HG03342 (cell line): ENCODE measurements at regions not wholly inside any gene's neighbourhood (a gene's known extent, or its start where the extent isn't known, plus 50 kb on each side); places are given as distances from the start of the nearest gene placed in this dataset.

ENCODE experiments used
- ATAC-seq: cut with Tn5 transposase; IDR thresholded peaks from one replicate; pipeline ENCODE4 v1.9.1; 2021; ENCODE audit warnings: mild to moderate bottlenecking, moderate library complexity; ENCODE audit not compliant: unreplicated experiment

- ATAC-seq: no peak
Measured at GRCh38 chr14:87879389-87879788, 113.6 kb downstream of the GALC start.

DNA sequence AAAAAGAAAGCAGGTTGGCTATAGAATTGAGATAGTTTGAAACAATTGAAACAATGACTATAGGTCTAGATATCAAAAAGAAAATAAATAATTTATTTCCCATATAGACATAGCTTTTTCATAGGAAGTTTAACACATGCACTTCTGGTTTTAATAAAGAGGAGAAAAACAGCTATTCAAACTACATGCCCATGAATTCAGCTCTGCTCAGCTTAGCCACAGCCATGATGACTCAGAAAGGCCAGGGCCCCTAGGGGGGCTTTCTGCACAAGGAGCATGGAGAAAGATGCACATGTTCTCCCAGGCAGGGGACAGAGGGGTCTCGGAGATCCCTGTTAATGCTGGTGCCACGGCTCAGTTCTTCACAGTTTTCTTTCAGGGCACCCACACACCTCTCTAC lies 114.0 kb downstream of the GALC start:
- ATAC-seq: no peak

GRCh38 chr14:87877877-87878276 lies 115.1 kb downstream of the GALC start:
- ATAC-seq: no peak

DNA sequence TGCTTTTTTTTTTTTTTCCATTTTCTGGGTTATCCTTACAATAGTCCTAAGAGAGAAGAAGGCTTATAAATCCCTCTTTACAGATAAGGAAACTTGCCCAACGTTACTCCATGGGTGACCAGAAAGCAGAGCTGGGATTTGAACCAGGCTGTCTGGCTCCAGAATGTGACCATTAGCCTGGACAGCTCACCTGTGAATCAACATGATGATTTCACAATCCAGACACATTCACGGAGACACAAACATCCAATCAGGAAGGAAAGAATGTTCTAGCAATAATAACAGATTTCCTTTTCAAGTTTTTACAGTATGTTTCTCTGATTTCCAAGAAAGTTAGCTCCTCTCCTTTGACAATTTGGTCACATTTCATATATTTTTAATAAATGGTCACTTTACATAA lies 118.3 kb downstream of the GALC start:
- ATAC-seq: no peak

GRCh38 chr14:87873741-87874140 lies 119.2 kb downstream of the GALC start:
- no peak for ATAC-seq

- peak; percentile 66 for ATAC-seq
Measured at GRCh38 chr14:87869619-87870583, 123.1 kb downstream of the GALC start.

DNA sequence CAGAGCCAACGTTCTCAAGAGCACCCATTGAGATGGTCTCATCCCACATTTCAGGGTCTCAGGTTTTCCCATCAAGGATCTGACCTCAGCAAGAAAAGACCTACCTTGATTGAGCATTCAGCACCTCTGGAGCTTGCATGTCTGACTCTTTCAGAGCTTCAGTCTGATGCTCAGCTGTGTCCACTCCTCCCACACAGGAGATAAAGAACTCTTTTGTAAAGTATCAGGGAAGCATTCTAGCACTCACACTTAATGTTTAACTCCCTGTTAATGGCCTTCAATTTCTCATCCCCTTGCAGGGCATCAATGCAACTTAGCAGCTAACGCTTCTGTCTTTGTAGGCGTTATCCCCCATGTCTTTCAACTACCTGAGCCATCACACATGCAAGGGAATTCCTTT lies 124.1 kb downstream of the GALC start:
- ATAC-seq: no peak

GRCh38 chr14:87866116-87866515 lies 126.9 kb downstream of the GALC start:
- no peak for ATAC-seq

- no peak for ATAC-seq
Measured at GRCh38 chr14:87864356-87865270, 128.4 kb downstream of the GALC start.

GRCh38 chr14:87863047-87863446 lies 129.9 kb downstream of the GALC start:
- no peak for ATAC-seq

DNA sequence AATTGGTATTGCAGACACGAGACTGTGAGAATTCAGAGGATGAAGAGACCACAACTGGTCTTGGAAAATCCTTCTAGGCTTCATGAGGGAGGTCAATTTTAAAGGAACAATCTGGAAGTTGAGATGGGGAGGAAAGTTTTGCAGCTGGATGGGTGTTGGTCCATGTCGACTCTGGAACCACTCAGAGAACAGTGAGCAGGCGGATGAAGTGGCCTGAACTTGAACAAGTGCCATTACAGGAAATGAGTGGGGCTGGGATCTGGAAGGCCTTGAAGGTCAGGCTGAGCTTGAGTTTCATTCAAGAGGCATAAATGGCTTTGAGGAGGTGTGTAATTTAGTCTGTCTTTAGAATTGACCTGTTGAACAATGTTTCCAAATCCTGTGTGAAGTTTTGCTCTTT lies 140.9 kb downstream of the GALC start:
- ATAC-seq: no peak

DNA sequence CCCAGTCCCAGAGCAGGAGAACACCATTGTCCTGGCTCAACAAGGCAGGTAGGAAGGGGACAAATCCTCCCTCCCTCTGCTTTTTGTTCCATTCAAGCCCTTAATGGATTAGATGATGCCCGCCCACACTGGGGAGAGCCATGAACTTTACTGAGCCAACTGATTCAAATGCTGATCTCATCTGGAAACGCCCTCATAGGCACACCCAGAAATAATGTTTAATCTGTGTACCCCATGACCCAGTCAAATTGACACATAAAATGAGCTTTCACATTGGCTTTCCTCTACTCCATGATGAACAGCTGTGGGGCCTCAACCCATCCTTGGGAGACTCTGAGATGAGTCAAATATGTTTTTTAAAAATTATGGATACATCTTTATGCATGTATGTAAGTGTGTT lies 141.8 kb downstream of the GALC start:
- no peak for ATAC-seq

DNA sequence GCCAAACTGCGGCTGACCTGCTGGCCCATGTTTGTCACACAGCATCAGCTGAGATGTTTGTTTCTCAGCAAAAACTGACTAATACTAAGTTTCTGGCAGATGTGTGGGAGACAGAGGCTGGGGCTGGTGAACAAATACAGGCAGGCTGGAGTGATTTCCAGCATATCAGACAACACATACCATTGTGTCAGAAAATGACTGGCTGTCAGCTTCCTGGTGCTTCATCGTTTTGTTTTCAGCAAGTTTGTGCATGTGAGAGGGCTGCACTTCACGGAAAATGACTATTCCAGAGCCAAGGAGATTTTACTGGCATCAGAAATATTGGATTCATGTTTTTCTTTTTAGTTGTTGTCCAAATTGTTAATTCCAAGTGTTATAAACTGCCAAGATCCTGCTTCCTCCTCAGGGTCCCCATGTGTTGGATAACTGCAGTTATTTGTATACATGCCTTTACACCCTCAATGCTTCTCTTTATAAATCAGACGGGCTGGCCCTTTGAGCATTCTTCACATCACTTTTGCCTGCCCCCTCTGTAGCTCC lies 145.7 kb downstream of the GALC start:
- no peak for ATAC-seq

DNA sequence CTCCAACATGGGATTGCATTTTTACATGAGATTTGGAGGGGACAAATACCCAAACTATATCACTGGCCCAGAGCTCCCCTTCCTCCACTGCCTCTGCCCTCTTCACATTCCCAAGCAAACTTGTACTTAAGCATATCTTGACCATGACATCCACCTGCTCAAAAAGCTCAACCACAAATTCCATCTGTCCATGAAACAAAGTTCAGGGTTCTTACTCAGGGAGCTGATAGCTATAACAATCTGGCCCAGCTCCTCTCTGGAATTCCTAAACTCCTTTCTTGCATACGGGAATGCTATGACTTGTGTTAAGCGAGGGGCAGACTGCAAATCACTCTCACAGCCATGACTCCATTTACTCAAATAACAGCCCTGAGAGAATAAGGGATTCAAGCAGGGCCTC lies 152.1 kb downstream of the GALC start:
- ATAC-seq: no peak

GRCh38 chr14:87838931-87839330 lies 154.1 kb downstream of the GALC start:
- ATAC-seq: no peak

DNA sequence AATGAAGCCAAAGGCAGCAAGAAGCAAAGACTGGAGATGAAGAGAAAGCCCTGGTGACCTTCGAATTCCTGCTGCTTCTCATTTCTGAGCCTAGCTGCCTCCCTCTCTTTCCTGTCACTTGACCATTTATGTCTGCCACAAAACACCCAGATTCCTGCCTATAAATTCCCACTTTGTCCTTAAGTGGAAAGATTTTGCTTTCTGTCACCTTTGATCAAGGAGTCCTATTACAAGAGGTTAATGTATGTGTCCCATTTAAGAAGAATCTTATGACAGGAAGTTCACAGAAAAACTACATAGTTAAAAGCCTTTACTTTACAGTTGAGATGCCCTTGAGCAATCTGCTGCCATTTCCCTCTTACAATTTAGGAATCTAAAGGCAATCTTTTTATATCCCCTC lies 155.7 kb downstream of the GALC start:
- ATAC-seq: no peak

- no peak for ATAC-seq
Measured at GRCh38 chr14:87834594-87834993, 158.4 kb downstream of the GALC start.

- no peak for ATAC-seq
Measured at GRCh38 chr14:87833026-87833425, 160.0 kb downstream of the GALC start.

DNA sequence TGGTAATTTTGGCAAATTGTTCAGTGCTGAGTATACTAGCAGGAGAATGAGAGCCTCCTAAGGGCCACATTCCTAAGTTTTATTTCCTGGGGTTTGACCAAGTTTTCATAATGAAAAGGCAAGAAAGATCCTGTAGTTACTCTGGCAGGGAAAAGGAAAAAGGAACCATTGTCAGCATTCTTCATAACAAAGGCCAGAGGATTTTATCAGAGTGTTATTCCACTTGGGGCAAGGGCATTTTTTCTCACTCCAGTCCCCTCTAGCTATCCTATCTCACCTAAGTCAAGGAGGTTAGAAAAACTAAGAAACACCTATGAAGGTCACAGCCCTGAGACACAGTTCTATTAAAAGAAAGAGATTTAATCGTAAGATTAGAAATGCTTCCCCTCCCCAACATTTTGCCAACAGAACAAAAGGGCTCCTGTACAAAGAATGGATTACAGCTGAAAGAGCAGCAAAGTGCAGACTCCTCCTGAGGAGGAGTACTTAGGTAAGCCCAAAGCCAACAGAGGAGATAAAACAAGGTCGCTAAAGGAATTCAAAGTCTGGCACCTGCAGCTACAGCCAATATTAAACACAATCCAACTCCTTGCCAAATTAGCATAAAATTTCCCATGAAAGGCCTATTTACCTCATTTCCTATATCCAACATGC lies 162.4 kb downstream of the GALC start:
- ATAC-seq: no peak

DNA sequence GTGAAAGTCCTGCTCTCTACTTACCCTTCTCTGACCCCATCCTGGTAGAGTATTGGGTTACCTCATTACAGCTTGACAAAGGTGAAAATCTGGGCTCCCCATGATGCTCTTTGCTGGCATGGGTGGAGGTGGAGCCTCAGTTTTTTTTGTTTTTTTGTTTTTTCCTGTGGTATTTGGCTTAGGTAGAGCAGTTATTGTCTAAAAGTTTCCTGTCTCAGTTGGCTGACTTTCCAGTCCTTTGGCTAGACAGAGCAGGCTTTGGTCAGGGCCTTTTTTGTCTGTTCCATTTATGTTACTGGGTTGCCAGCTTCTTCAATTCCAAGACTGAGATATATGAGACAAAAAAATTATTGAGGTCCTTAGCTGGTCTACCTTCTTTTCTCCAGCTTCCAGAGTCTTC lies 163.4 kb downstream of the GALC start:
- ATAC-seq: no peak

DNA sequence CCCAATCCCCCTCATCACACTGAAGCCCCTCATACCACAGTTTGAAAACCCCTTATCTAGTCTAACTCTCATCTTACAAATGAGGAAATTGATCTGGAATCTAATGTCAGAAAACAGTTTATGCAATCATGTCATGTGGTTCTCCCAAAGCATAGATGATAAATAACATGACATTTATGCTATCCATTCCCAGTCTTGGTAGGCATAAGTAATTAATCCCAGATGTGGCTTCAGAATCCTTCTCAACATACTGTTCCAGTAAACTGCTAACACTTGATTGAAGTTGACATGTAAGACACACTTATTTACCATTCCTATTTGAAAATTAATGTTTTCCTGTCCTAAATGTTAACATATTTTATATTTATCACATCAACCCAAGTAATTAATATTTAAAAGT lies 168.7 kb downstream of the GALC start:
- no peak for ATAC-seq
